ENCODE measurements at regions not wholly inside any gene's neighbourhood (a gene's known extent, or its start where the extent isn't known, plus 50 kb on each side); places are given as distances from the start of the nearest gene placed in this dataset.

DNA sequence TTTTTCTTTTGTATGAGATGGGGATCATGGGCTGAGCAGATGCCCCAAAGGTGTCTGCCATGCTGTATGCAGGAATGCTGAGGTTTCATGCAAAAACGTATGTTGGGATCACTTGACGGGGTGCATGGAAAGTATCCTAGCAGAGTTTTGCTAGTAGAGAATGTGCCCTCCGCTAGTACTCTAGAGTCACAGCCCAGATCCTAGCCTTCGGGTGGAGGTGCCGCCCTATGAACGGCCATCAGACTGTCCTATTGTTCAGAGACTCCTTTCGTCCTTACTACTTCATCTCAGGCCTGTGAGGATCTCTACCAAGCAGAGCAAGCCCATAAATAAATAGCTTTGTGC is 69.6 kb upstream of the SPATA31E1 start:
- Histone ChIP-seq H3K27ac (ENCODE audit: insufficient read depth, low read length, poor library complexity, severe bottlenecking) (no peak overlapping the region), H3K4me1 (ENCODE audit: control insufficient read depth, insufficient read depth, low read length, poor library complexity, severe bottlenecking) (no peaks in the 10 kb centered on the region), H3K27me3 (replicated peaks; ENCODE audit: control insufficient read depth, insufficient read depth, low read length, poor library complexity, severe bottlenecking) (no peaks in the 10 kb centered on the region), H3K36me3 (ENCODE audit: control insufficient read depth, insufficient read depth, low read length) (no peaks in the 10 kb centered on the region), H3K9me3 (ENCODE audit: control insufficient read depth, low read length) (no peaks in the 10 kb centered on the region), H3K4me3 (ENCODE audit: insufficient read depth, low read depth, low read length, poor library complexity, severe bottlenecking) (no peak overlapping the region)
- no peak for DNase-seq

- Histone ChIP-seq H3K4me1 (ENCODE audit: control insufficient read depth, insufficient read depth, low read length, poor library complexity, severe bottlenecking) (no peaks in the 10 kb centered on the region), H3K4me3 (ENCODE audit: insufficient read depth, low read depth, low read length, poor library complexity, severe bottlenecking) (no peak overlapping the region), H3K9me3 (ENCODE audit: control insufficient read depth, low read length) (no peaks in the 10 kb centered on the region), H3K27ac (ENCODE audit: insufficient read depth, low read length, poor library complexity, severe bottlenecking) (no peak overlapping the region), H3K27me3 (replicated peaks; ENCODE audit: control insufficient read depth, insufficient read depth, low read length, poor library complexity, severe bottlenecking) (no peaks in the 10 kb centered on the region), H3K36me3 (ENCODE audit: control insufficient read depth, insufficient read depth, low read length) (no peaks in the 10 kb centered on the region)
- no peak for DNase-seq
These were observed 66.6 kb upstream of the SPATA31E1 start for GRCh38 chr9:87816036-87816435.

- no peaks in the 10 kb centered on the region for H3K27me3 ChIP-seq (replicated peaks; ENCODE audit: control insufficient read depth, insufficient read depth, low read length, poor library complexity, severe bottlenecking)
- DNase-seq = no peak
- no peak overlapping the region for H3K27ac ChIP-seq (ENCODE audit: insufficient read depth, low read length, poor library complexity, severe bottlenecking)
- no peaks in the 10 kb centered on the region for H3K4me1 ChIP-seq (ENCODE audit: control insufficient read depth, insufficient read depth, low read length, poor library complexity, severe bottlenecking)
- H3K36me3 ChIP-seq (ENCODE audit: control insufficient read depth, insufficient read depth, low read length) = no peaks in the 10 kb centered on the region
- no peak overlapping the region for H3K4me3 ChIP-seq (ENCODE audit: insufficient read depth, low read depth, low read length, poor library complexity, severe bottlenecking)
- H3K9me3 ChIP-seq (ENCODE audit: control insufficient read depth, low read length) = no peaks in the 10 kb centered on the region
These were observed 64.4 kb upstream of the SPATA31E1 start for GRCh38 chr9:87818308-87818707.

DNA sequence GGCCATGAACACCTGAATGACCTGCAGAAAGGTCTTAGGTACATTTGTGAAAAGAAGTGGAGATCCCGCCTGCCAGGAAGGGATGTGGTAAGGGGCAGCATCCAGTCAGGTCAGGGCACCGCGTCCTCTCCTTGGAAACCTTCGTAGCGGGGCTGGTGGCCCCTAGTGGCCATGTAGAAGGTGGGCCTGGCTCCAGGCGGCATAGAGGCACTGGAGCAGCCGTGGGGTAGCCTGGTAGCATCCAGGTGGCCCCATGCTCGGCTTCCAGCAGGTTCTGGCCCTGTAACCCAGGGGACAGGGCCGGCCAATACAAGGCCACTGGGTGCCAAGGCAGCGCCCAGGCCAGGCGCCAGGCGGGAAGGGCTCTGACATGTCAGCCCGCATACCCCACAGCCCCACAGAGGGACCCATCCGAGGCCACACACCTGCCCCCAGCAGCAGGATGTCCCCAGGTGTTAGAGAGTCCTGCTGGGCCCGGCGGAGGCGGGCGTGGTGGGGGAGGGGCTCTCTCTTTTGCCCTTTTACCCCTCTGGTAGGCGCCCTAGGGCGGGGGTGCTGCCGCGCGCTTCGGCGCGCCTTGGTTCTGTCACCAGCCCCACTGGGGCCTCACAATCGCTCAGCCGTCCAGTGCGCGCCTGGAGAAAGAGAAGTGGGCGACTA is 58.3 kb upstream of the SPATA31E1 start:
- Histone ChIP-seq H3K27ac (ENCODE audit: insufficient read depth, low read length, poor library complexity, severe bottlenecking) (no peak overlapping the region), H3K4me1 (ENCODE audit: control insufficient read depth, insufficient read depth, low read length, poor library complexity, severe bottlenecking) (no peaks in the 10 kb centered on the region), H3K9me3 (ENCODE audit: control insufficient read depth, low read length) (no peaks in the 10 kb centered on the region), H3K4me3 (ENCODE audit: insufficient read depth, low read depth, low read length, poor library complexity, severe bottlenecking) (no peak overlapping the region), H3K36me3 (ENCODE audit: control insufficient read depth, insufficient read depth, low read length) (no peaks in the 10 kb centered on the region), H3K27me3 (replicated peaks; ENCODE audit: control insufficient read depth, insufficient read depth, low read length, poor library complexity, severe bottlenecking) (no peaks in the 10 kb centered on the region)
- DNase-seq = no peak

DNA sequence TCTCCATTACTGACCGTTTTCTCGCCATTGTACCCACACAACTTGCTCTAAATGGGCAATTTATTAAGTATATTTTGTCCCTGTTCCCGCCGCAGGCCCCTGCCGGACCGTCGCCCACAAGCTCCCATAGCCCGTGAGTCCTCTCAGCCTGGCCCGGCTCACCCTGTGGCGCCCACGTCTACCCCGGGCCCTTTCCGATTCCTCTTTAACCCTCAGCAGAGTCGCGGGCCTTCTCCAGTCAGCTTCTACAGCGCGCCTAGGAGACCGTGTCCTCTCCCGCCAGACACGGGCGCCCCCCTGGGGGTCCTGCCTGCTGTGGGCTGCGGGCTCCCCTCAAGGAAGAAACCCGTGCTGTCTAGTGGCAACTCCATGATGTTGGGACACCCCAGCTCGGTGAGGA is 57.8 kb upstream of the SPATA31E1 start:
- no peaks in the 10 kb centered on the region for H3K9me3 ChIP-seq (ENCODE audit: control insufficient read depth, low read length)
- no peak for DNase-seq

DNA sequence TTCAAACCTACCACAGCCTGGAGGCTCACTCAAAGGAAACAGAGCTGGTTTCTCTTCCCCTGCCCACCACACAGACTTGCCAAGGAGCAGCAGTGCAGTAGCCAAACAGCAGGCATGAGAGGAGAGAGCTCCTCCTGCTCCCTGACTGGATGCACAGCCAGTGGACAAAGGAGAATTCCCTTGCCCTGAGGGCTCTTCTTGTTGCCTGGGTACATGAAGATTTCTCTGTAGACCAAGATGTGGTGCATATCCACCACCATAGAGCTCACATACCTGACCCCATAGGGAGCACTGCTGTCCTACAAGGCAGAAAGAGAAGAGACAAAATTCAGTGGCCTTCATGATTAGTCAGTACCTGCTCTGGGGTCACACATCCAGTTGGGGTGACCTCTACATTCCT is 56.3 kb upstream of the SPATA31E1 start:
- H3K27ac ChIP-seq (ENCODE audit: insufficient read depth, low read length, poor library complexity, severe bottlenecking) = no peak overlapping the region
- no peak for DNase-seq
- H3K4me1 ChIP-seq (ENCODE audit: control insufficient read depth, insufficient read depth, low read length, poor library complexity, severe bottlenecking) = no peaks in the 10 kb centered on the region
- no peak overlapping the region for H3K4me3 ChIP-seq (ENCODE audit: insufficient read depth, low read depth, low read length, poor library complexity, severe bottlenecking)
- H3K27me3 ChIP-seq (replicated peaks; ENCODE audit: control insufficient read depth, insufficient read depth, low read length, poor library complexity, severe bottlenecking) = no peaks in the 10 kb centered on the region
- no peaks in the 10 kb centered on the region for H3K36me3 ChIP-seq (ENCODE audit: control insufficient read depth, insufficient read depth, low read length)
- H3K9me3 ChIP-seq (ENCODE audit: control insufficient read depth, low read length) = no peaks in the 10 kb centered on the region

More for the DNA sequence above, 57.8 kb upstream of the SPATA31E1 start:
- Histone ChIP-seq H3K27ac (ENCODE audit: insufficient read depth, low read length, poor library complexity, severe bottlenecking) (no peak overlapping the region), H3K36me3 (ENCODE audit: control insufficient read depth, insufficient read depth, low read length) (no peaks in the 10 kb centered on the region), H3K27me3 (replicated peaks; ENCODE audit: control insufficient read depth, insufficient read depth, low read length, poor library complexity, severe bottlenecking) (no peaks in the 10 kb centered on the region), H3K4me1 (ENCODE audit: control insufficient read depth, insufficient read depth, low read length, poor library complexity, severe bottlenecking) (no peaks in the 10 kb centered on the region), H3K4me3 (ENCODE audit: insufficient read depth, low read depth, low read length, poor library complexity, severe bottlenecking) (no peak overlapping the region)

- Histone ChIP-seq H3K36me3 (ENCODE audit: control insufficient read depth, insufficient read depth, low read length) (no peaks in the 10 kb centered on the region), H3K27me3 (replicated peaks; ENCODE audit: control insufficient read depth, insufficient read depth, low read length, poor library complexity, severe bottlenecking) (no peaks in the 10 kb centered on the region), H3K4me1 (ENCODE audit: control insufficient read depth, insufficient read depth, low read length, poor library complexity, severe bottlenecking) (no peaks in the 10 kb centered on the region), H3K4me3 (ENCODE audit: insufficient read depth, low read depth, low read length, poor library complexity, severe bottlenecking) (no peak overlapping the region), H3K27ac (ENCODE audit: insufficient read depth, low read length, poor library complexity, severe bottlenecking) (no peak overlapping the region), H3K9me3 (ENCODE audit: control insufficient read depth, low read length) (no peaks in the 10 kb centered on the region)
- DNase-seq = no peak
These were observed 55.3 kb upstream of the SPATA31E1 start for GRCh38 chr9:87827341-87827740.

DNA sequence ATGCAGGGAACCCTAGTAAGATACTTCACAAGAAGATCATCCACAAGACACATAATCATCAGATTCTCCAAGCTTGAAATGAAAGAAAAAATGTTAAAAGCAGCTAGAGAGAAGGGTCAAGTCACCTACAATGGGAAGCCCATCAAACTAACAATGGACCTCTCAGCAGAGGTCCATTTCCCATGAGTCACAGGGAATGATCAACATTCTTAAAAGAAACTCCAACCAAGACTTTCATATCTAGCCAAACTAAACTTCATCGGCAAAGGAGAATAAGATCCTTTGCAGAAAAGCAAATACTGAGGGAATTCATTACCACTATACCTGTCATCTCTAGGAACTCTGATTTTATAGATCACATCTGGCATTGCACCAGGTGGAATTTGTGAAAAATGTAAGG is 52.9 kb upstream of the SPATA31E1 start:
- Histone ChIP-seq H3K9me3 (ENCODE audit: control insufficient read depth, low read length) (no peaks in the 10 kb centered on the region), H3K36me3 (ENCODE audit: control insufficient read depth, insufficient read depth, low read length) (no peaks in the 10 kb centered on the region), H3K4me1 (ENCODE audit: control insufficient read depth, insufficient read depth, low read length, poor library complexity, severe bottlenecking) (no peaks in the 10 kb centered on the region), H3K4me3 (ENCODE audit: insufficient read depth, low read depth, low read length, poor library complexity, severe bottlenecking) (no peak overlapping the region), H3K27ac (ENCODE audit: insufficient read depth, low read length, poor library complexity, severe bottlenecking) (no peak overlapping the region), H3K27me3 (replicated peaks; ENCODE audit: control insufficient read depth, insufficient read depth, low read length, poor library complexity, severe bottlenecking) (no peaks in the 10 kb centered on the region)
- DNase-seq = no peak

- H3K27me3 ChIP-seq (replicated peaks; ENCODE audit: control insufficient read depth, insufficient read depth, low read length, poor library complexity, severe bottlenecking) = no peaks in the 10 kb centered on the region
These were observed 52.2 kb upstream of the SPATA31E1 start for GRCh38 chr9:87830446-87830845.

DNA sequence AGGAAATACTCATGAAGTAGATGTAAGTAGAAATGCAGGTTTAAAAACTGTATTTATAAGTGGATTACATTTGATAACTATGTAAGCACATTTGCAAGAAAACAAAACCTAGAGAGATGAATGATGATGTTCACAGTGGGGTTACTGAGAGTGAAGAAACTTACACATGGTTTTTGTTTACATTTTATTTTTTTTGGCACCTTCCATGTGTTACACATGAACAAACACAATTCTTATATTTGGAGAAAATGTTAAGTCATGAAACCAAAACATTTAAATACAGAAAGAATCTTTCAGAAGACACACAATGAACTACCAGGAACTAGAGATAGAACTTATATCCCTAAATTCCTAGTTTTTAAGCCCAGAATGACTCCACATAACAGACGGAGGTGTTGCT is 51.5 kb upstream of the SPATA31E1 start:
- no peak for DNase-seq
- Histone ChIP-seq H3K4me1 (ENCODE audit: control insufficient read depth, insufficient read depth, low read length, poor library complexity, severe bottlenecking) (no peaks in the 10 kb centered on the region), H3K27me3 (replicated peaks; ENCODE audit: control insufficient read depth, insufficient read depth, low read length, poor library complexity, severe bottlenecking) (no peaks in the 10 kb centered on the region), H3K9me3 (ENCODE audit: control insufficient read depth, low read length) (no peaks in the 10 kb centered on the region), H3K27ac (ENCODE audit: insufficient read depth, low read length, poor library complexity, severe bottlenecking) (no peak overlapping the region), H3K4me3 (ENCODE audit: insufficient read depth, low read depth, low read length, poor library complexity, severe bottlenecking) (no peak overlapping the region), H3K36me3 (ENCODE audit: control insufficient read depth, insufficient read depth, low read length) (no peaks in the 10 kb centered on the region)

More at GRCh38 chr9:87830446-87830845, 52.2 kb upstream of the SPATA31E1 start:
- no peak overlapping the region for H3K4me3 ChIP-seq (ENCODE audit: insufficient read depth, low read depth, low read length, poor library complexity, severe bottlenecking)
- H3K36me3 ChIP-seq (ENCODE audit: control insufficient read depth, insufficient read depth, low read length) = no peaks in the 10 kb centered on the region
- no peak for DNase-seq
- no peak overlapping the region for H3K27ac ChIP-seq (ENCODE audit: insufficient read depth, low read length, poor library complexity, severe bottlenecking)
- no peaks in the 10 kb centered on the region for H3K4me1 ChIP-seq (ENCODE audit: control insufficient read depth, insufficient read depth, low read length, poor library complexity, severe bottlenecking)
- no peaks in the 10 kb centered on the region for H3K9me3 ChIP-seq (ENCODE audit: control insufficient read depth, low read length)

All from effector memory CD4-positive, alpha-beta T cell (primary cell).